GM12864 (cell line): ENCODE measurements at regions not wholly inside any gene's neighbourhood (a gene's known extent, or its start where the extent isn't known, plus 50 kb on each side); places are given as distances from the start of the nearest gene placed in this dataset.

Source experiments
- DNase-seq: peaks from one replicate; pipeline ENCODE4 v3.0.0-alpha.2; 2011; ENCODE audit warnings: low read depth
- H3K4me3 ChIP-seq: 2 replicates; pipeline ENCODE4 v1.5.1; 2011; ENCODE audit warnings: mild to moderate bottlenecking, low read depth, low read length, control low read depth
- TF ChIP-seq, protein P1 (sequence below): IDR thresholded peaks from 2 replicates; pipeline ENCODE4 v1.5.1; 2011; ENCODE audit warnings: low read depth, mild to moderate bottlenecking, moderate library complexity, low read length, control low read depth, inconsistent platforms; ENCODE audit errors: missing control alignments

DNA sequence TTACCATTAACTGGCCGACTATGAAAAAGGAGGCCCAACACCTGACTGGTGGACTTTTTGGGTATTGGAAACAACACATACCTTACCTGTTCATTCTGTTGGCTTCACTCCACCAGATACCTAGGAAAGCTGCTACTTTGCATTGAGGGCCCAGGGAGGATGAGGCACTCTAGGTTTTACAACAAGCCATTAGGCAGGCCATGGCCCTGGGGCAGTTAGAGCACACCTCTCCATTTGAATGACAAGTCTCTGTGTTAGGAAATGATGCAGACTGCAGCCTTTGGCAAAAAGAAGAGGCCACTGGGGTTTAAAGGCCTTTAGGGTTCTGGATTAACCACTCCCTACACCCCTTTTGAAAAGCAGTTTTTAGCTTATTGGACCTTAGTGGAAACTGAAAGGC, 144.3 kb downstream of the OR2B2 start:
- H3K4me3 ChIP-seq: no peak overlapping the region
- TF ChIP-seq, protein P1, sequence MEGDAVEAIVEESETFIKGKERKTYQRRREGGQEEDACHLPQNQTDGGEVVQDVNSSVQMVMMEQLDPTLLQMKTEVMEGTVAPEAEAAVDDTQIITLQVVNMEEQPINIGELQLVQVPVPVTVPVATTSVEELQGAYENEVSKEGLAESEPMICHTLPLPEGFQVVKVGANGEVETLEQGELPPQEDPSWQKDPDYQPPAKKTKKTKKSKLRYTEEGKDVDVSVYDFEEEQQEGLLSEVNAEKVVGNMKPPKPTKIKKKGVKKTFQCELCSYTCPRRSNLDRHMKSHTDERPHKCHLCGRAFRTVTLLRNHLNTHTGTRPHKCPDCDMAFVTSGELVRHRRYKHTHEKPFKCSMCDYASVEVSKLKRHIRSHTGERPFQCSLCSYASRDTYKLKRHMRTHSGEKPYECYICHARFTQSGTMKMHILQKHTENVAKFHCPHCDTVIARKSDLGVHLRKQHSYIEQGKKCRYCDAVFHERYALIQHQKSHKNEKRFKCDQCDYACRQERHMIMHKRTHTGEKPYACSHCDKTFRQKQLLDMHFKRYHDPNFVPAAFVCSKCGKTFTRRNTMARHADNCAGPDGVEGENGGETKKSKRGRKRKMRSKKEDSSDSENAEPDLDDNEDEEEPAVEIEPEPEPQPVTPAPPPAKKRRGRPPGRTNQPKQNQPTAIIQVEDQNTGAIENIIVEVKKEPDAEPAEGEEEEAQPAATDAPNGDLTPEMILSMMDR: no peak
- DNase-seq: no peak

DNA sequence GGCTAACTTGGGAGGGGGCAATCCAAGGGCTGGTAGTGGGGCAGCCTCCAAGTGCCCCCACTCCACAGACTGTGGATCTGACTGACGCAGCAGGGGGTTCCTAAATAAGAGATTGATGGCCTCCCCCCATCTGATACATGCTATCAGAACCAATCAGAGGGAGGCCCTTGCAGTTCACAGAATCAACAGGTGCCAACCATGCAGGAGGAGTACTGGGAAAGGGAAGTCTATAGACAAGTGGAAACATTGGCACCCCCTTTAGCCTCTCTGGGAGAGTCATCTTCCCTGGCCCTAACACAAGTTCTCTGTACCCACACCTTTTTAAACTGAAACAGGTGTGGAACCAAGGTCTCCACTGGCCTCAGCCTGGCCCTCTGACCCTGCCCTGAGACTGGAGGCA, 145.8 kb downstream of the OR2B2 start:
- DNase-seq: no peak
- TF ChIP-seq, protein P1: no peak
- no peak overlapping the region for H3K4me3 ChIP-seq

- TF ChIP-seq, protein P1: no peak
- H3K4me3 ChIP-seq: no peak overlapping the region
- DNase-seq: no peak
Observed at GRCh38 chr6:27765028-27765590, 147.1 kb downstream of the OR2B2 start.

DNA sequence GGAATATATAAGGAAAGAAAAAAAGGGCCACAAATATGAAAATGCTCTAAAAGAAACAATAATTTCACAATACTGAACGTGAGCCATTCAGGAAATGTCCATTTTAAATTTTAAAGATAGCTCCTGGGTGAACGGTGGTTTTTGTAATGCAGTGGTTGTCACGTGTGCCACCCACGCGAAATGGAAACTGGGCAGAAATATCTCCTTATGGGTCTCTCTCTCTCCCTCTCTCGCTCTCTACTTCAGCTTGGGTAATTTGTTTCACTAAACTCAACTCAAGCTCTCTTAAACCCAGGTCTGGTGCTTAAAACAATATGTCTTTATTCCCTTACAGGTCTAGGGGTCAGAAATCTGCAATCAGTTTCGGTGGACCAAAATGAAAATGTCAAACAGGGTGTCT, 150.8 kb downstream of the OR2B2 start:
- TF ChIP-seq, protein P1: no peak
- no peak for DNase-seq
- H3K4me3 ChIP-seq: no peak overlapping the region

- DNase-seq: no peak
- TF ChIP-seq, protein P1: no peak
- H3K4me3 ChIP-seq: no peak overlapping the region
Observed at GRCh38 chr6:27760464-27760863, 151.7 kb downstream of the OR2B2 start.

DNA sequence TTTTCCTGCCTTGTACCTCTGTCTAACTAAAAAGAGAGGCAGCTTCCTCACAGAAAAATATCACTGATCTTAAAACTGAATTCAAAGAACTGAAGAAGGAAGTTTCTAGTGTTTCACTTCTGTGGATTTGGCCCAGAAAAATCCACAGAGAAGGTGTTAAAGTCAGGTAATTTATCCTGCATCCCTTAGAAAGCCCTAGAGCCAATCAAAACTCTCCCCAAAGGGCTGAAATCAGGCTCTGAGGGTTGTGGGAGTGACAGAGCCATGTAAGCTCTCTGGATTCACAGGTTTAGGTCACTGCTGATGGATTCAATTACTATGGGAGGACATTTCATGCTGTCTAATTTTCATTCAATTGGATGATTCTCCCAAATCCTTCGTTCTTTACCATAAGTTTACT, 152.3 kb downstream of the OR2B2 start:
- H3K4me3 ChIP-seq: no peak overlapping the region
- TF ChIP-seq, protein P1: no peak
- DNase-seq: no peak

GRCh38 chr6:27758491-27758890, 153.7 kb downstream of the OR2B2 start:
- no peak overlapping the region for H3K4me3 ChIP-seq
- TF ChIP-seq, protein P1: no peak
- no peak for DNase-seq
